SK-N-SH treated with all-trans-retinoic acid at 6 μM for 48 hours (cell line): ENCODE measurements at regions not wholly inside any gene's neighbourhood (a gene's known extent, or its start where the extent isn't known, plus 50 kb on each side); places are given as distances from the start of the nearest gene placed in this dataset.

ENCODE experiments used
- ATAC-seq: fragments of 200-7000 bp; cut with Tn5 transposase; 3 replicates; pipeline ENCODE4 v1.9.1; 2020; ENCODE audit warnings: mild to moderate bottlenecking, moderate library complexity
- ARNTL ChIP-seq: fragments of 450-650 bp; formaldehyde crosslinking; IDR thresholded peaks from 2 replicates; pipeline ENCODE4 v1.5.0; 2020; ENCODE audit warnings: low read depth, mild to moderate bottlenecking, moderate library complexity, borderline replicate concordance
- BACH2 ChIP-seq: fragments of 250-450 bp; sonication (Bioruptor Pico); IDR thresholded peaks from 2 replicates; pipeline ENCODE4 v1.9.0; 2021; ENCODE audit warnings: mild to moderate bottlenecking, borderline replicate concordance
- CSDC2 ChIP-seq: fragments of 250-450 bp; sonication (Bioruptor Pico); IDR thresholded peaks from 2 replicates; pipeline ENCODE4 v1.5.0; 2020; ENCODE audit warnings: mild to moderate bottlenecking, moderate library complexity
- ESRRG ChIP-seq: fragments of 250-450 bp; sonication (Bioruptor Pico); IDR thresholded peaks from 2 replicates; pipeline ENCODE4 v1.6.1; 2021; ENCODE audit warnings: mild to moderate bottlenecking
- GLIS3 ChIP-seq: fragments of 250-450 bp; sonication (Bioruptor Pico); IDR thresholded peaks from 2 replicates; pipeline ENCODE4 v1.5.0; 2020; ENCODE audit warnings: mild to moderate bottlenecking, moderate library complexity
- ISL1 ChIP-seq: fragments of 250-450 bp; sonication (Bioruptor Pico); IDR thresholded peaks from 2 replicates; pipeline ENCODE4 v2.1.2; 2022; ENCODE audit warnings: mild to moderate bottlenecking, moderate library complexity
- OSR1 ChIP-seq: fragments of 250-450 bp; sonication (Bioruptor Pico); IDR thresholded peaks from 2 replicates; pipeline ENCODE4 v1.8.0; 2022; ENCODE audit warnings: moderate library complexity, mild to moderate bottlenecking, inconsistent platforms
- PATZ1 ChIP-seq: fragments of 250-450 bp; sonication (Bioruptor Pico); IDR thresholded peaks from 2 replicates; pipeline ENCODE4 v1.8.0; 2020; ENCODE audit warnings: mild to moderate bottlenecking, moderate library complexity, borderline replicate concordance
- POU6F1 ChIP-seq: fragments of 250-450 bp; sonication (Bioruptor Pico); IDR thresholded peaks from 2 replicates; pipeline ENCODE4 v1.8.0; 2021; ENCODE audit warnings: low read depth, mild to moderate bottlenecking, moderate library complexity, borderline replicate concordance
- RARB ChIP-seq: fragments of 250-450 bp; sonication (Bioruptor Pico); IDR thresholded peaks from 2 replicates; pipeline ENCODE4 v1.8.0; 2021; ENCODE audit warnings: mild to moderate bottlenecking, moderate library complexity
- SNAI2 ChIP-seq: fragments of 250-450 bp; sonication (Bioruptor Pico); IDR thresholded peaks from 2 replicates; pipeline ENCODE4 v1.5.0; 2020; ENCODE audit warnings: mild to moderate bottlenecking, moderate library complexity
- TCF4 ChIP-seq: fragments of 250-450 bp; sonication (Bioruptor Pico); IDR thresholded peaks from 2 replicates; pipeline ENCODE4 v1.8.0; 2021; ENCODE audit warnings: mild to moderate bottlenecking, moderate library complexity, borderline replicate concordance
- TOX ChIP-seq: fragments of 250-450 bp; sonication (Bioruptor Pico); IDR thresholded peaks from 2 replicates; pipeline ENCODE4 v1.8.0; 2021; ENCODE audit warnings: mild to moderate bottlenecking, moderate library complexity, borderline replicate concordance
- ZC3H10 ChIP-seq: fragments of 250-450 bp; sonication (Bioruptor Pico); IDR thresholded peaks from 2 replicates; pipeline ENCODE4 v1.5.1; 2021; ENCODE audit warnings: mild to moderate bottlenecking, moderate library complexity
- ZFP3 ChIP-seq: fragments of 250-450 bp; sonication (Bioruptor Pico); IDR thresholded peaks from 2 replicates; pipeline ENCODE4 v1.5.0; 2020; ENCODE audit warnings: mild to moderate bottlenecking, moderate library complexity
- ZNF565 ChIP-seq: fragments of 450-650 bp; formaldehyde crosslinking; conservative IDR thresholded peaks from 2 replicates; pipeline ENCODE4 v1.5.0; 2020; ENCODE audit warnings: low read depth, mild to moderate bottlenecking, moderate library complexity
- ZNF8 ChIP-seq: fragments of 450-650 bp; formaldehyde crosslinking; IDR thresholded peaks from 2 replicates; pipeline ENCODE4 v1.5.0; 2020; ENCODE audit warnings: mild to moderate bottlenecking, moderate library complexity
- TF ChIP-seq, protein P1 (sequence below): fragments of 250-450 bp; sonication (Bioruptor Pico); IDR thresholded peaks from 2 replicates; pipeline ENCODE4 v1.5.1; 2020; ENCODE audit warnings: low read depth, mild to moderate bottlenecking, moderate library complexity
- TF ChIP-seq, protein P2 (sequence below): fragments of 250-450 bp; sonication (Bioruptor Pico); IDR thresholded peaks from 2 replicates; pipeline ENCODE4 v1.5.0; 2020; ENCODE audit warnings: mild to moderate bottlenecking, moderate library complexity

DNA sequence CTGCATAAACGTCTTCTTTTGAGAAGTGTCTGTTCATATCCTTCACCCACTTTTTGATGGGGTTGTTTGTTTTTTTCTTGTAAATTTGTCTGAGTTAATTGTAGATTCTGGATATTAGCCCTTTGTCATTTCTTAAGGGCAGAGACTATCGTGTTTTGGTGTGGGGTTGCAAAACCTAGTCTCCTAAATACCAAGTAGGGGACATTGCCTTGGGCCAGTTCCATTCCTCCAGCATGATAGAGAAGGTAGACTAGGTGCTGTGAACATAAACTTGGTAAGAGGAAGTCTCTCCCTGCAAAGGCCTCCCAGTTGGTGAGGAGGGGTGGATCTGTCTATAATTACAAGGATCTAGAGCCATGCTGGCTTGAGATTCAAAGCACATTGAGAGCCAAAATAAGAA is 390.7 kb downstream of the VRK1 start:
- TF ChIP-seq POU6F1 (CRISPR knock-in tag) (no peak), ISL1 (CRISPR knock-in tag) (no peak), ARNTL (CRISPR knock-in tag) (no peak), TCF4 (no peak), RARB (no peak), ESRRG (CRISPR knock-in tag) (no peak), PATZ1 (no peak), BACH2 (CRISPR knock-in tag) (no peak), SNAI2 (CRISPR knock-in tag) (no peak), ZFP3 (CRISPR knock-in tag) (no peak), ZNF8 (CRISPR knock-in tag) (no peak)
- TF ChIP-seq, protein P1, sequence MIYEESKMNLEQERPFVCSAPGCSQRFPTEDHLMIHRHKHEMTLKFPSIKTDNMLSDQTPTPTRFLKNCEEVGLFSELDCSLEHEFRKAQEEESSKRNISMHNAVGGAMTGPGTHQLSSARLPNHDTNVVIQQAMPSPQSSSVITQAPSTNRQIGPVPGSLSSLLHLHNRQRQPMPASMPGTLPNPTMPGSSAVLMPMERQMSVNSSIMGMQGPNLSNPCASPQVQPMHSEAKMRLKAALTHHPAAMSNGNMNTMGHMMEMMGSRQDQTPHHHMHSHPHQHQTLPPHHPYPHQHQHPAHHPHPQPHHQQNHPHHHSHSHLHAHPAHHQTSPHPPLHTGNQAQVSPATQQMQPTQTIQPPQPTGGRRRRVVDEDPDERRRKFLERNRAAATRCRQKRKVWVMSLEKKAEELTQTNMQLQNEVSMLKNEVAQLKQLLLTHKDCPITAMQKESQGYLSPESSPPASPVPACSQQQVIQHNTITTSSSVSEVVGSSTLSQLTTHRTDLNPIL = no peak
- TF ChIP-seq, protein P2, sequence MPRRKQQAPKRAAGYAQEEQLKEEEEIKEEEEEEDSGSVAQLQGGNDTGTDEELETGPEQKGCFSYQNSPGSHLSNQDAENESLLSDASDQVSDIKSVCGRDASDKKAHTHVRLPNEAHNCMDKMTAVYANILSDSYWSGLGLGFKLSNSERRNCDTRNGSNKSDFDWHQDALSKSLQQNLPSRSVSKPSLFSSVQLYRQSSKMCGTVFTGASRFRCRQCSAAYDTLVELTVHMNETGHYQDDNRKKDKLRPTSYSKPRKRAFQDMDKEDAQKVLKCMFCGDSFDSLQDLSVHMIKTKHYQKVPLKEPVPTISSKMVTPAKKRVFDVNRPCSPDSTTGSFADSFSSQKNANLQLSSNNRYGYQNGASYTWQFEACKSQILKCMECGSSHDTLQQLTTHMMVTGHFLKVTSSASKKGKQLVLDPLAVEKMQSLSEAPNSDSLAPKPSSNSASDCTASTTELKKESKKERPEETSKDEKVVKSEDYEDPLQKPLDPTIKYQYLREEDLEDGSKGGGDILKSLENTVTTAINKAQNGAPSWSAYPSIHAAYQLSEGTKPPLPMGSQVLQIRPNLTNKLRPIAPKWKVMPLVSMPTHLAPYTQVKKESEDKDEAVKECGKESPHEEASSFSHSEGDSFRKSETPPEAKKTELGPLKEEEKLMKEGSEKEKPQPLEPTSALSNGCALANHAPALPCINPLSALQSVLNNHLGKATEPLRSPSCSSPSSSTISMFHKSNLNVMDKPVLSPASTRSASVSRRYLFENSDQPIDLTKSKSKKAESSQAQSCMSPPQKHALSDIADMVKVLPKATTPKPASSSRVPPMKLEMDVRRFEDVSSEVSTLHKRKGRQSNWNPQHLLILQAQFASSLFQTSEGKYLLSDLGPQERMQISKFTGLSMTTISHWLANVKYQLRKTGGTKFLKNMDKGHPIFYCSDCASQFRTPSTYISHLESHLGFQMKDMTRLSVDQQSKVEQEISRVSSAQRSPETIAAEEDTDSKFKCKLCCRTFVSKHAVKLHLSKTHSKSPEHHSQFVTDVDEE (CRISPR knock-in tag) = no peak
- no peak for ATAC-seq

DNA sequence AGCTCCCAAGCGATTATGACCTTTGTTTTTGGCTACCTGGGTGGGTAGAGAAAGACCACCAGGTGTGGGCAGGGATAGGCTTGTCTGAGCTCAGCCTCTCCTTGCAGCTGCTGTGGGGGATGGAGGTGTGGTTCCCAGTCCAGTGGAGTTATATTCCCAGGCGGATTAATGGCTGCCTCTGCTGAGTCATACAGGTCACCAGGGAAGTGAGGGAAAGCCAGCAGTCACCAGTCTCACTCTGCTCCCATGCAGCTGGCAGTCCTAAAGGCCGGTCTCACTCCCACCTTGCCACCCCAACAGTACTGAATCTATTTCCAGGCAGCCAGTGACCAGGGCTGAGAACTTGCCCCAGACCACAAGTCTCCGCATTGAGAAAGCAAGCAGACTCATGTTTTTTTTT is 399.2 kb downstream of the VRK1 start:
- no peak for ATAC-seq
- TF ChIP-seq ZC3H10 (no peak), CSDC2 (CRISPR knock-in tag) (no peak), TOX (no peak), SNAI2 (CRISPR knock-in tag) (no peak), ARNTL (CRISPR knock-in tag) (no peak), ZFP3 (CRISPR knock-in tag) (no peak), BACH2 (CRISPR knock-in tag) (no peak), ISL1 (CRISPR knock-in tag) (no peak), RARB (no peak), ZNF8 (CRISPR knock-in tag) (no peak), POU6F1 (CRISPR knock-in tag) (no peak), ZNF565 (no peak)
- TF ChIP-seq, protein P1 = no peak

DNA sequence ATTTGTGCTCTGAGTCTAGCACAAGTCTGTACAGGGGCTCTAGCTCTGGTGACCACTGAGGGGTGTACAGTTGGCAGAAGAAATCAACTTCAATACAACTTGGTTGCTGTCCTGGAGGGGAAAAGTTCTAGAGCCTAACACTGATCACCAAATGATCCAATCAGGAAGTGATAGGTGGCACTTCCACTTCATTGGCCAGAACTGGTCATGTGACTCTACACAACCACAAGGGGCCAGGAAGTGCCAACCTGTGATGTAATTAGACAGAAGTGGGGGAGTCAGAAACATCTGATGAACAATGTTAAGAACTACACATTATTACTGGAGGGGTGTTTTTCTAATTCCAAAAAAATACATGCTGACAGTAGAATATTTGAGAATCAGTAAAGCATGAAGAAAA is 401.6 kb downstream of the VRK1 start:
- ATAC-seq = no peak
- no peak for TF ChIP-seq ISL1 (CRISPR knock-in tag)
- TF ChIP-seq, protein P2 (CRISPR knock-in tag) = no peak
- TF ChIP-seq POU6F1 (CRISPR knock-in tag) = no peak
- no peak for TF ChIP-seq ARNTL (CRISPR knock-in tag)
- no peak for TF ChIP-seq OSR1 (CRISPR knock-in tag)
- TF ChIP-seq ESRRG (CRISPR knock-in tag) = no peak
- TF ChIP-seq GLIS3 = no peak
- TF ChIP-seq ZFP3 (CRISPR knock-in tag) = no peak
- TF ChIP-seq SNAI2 (CRISPR knock-in tag) = no peak
